ENCODE measurements at regions not wholly inside any gene's neighbourhood (a gene's known extent, or its start where the extent isn't known, plus 50 kb on each side); places are given as distances from the start of the nearest gene placed in this dataset.

DNA sequence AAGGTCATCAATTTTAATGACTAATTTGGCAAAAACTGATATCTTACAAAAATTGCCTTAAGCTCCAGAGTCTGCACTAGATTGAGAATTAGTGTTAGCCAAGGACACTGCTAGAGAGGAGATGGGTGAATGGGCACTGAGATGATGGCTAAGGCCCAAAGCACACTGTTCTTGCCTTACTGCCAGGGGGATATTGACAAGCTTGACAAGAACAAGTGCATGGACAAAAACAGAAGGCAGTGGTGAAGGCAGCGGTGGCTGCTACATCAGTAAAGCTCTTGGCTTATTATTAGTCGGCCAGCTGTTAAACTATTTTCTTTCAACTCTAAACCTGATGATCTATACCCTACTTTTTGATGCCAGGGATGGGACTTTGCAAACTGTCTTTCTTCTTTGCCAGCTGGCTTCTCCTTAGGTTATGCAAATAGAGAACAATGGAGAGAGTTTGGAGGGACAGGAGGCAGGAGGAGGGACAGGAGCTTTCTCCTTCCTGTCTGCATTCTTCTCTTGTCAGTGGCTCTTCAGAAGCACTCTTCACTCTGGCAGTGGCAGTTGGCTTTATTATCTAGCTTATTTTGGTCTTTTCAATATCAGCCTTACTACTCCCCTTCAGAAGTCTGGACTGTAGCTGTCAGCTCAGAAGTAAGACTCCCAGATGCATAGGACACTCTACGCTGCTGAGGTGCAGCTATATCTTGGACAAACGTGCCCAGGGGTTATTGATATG, 853.5 kb upstream of the TMPRSS15 start:
- TF ChIP-seq, protein P1, sequence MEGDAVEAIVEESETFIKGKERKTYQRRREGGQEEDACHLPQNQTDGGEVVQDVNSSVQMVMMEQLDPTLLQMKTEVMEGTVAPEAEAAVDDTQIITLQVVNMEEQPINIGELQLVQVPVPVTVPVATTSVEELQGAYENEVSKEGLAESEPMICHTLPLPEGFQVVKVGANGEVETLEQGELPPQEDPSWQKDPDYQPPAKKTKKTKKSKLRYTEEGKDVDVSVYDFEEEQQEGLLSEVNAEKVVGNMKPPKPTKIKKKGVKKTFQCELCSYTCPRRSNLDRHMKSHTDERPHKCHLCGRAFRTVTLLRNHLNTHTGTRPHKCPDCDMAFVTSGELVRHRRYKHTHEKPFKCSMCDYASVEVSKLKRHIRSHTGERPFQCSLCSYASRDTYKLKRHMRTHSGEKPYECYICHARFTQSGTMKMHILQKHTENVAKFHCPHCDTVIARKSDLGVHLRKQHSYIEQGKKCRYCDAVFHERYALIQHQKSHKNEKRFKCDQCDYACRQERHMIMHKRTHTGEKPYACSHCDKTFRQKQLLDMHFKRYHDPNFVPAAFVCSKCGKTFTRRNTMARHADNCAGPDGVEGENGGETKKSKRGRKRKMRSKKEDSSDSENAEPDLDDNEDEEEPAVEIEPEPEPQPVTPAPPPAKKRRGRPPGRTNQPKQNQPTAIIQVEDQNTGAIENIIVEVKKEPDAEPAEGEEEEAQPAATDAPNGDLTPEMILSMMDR (IDR thresholded peaks at IDR 0.05; ENCODE audit: low read length): no peak
- no peak for TF ChIP-seq EZH2 (optimal IDR thresholded peaks at IDR 0.05; ENCODE audit: low read depth, low read length)

All from MM.1S (cell line).